SK-N-SH treated with all-trans-retinoic acid at 6 μM for 48 hours (cell line): ENCODE measurements at regions not wholly inside any gene's neighbourhood (a gene's known extent, or its start where the extent isn't known, plus 50 kb on each side); places are given as distances from the start of the nearest gene placed in this dataset.

Experiments used
- ATAC-seq: fragments of 200-7000 bp; cut with Tn5 transposase; 3 replicates; pipeline ENCODE4 v1.9.1; 2020; ENCODE audit warnings: mild to moderate bottlenecking, moderate library complexity
- ARNTL ChIP-seq: fragments of 450-650 bp; formaldehyde crosslinking; IDR thresholded peaks from 2 replicates; pipeline ENCODE4 v1.5.0; 2020; ENCODE audit warnings: low read depth, mild to moderate bottlenecking, moderate library complexity, borderline replicate concordance
- BACH2 ChIP-seq: fragments of 250-450 bp; sonication (Bioruptor Pico); IDR thresholded peaks from 2 replicates; pipeline ENCODE4 v1.9.0; 2021; ENCODE audit warnings: mild to moderate bottlenecking, borderline replicate concordance
- CREB5 ChIP-seq: fragments of 250-450 bp; sonication (Bioruptor Pico); IDR thresholded peaks from 2 replicates; pipeline ENCODE4 v1.5.1; 2020; ENCODE audit warnings: low read depth, mild to moderate bottlenecking, moderate library complexity
- CSDC2 ChIP-seq: fragments of 250-450 bp; sonication (Bioruptor Pico); IDR thresholded peaks from 2 replicates; pipeline ENCODE4 v1.5.0; 2020; ENCODE audit warnings: mild to moderate bottlenecking, moderate library complexity
- CSRNP3 ChIP-seq: fragments of 250-450 bp; sonication (Bioruptor Pico); IDR thresholded peaks from 2 replicates; pipeline ENCODE4 v1.5.1; 2021; ENCODE audit warnings: mild to moderate bottlenecking, moderate library complexity
- ESRRG ChIP-seq: fragments of 250-450 bp; sonication (Bioruptor Pico); IDR thresholded peaks from 2 replicates; pipeline ENCODE4 v1.6.1; 2021; ENCODE audit warnings: mild to moderate bottlenecking
- GLIS3 ChIP-seq: fragments of 250-450 bp; sonication (Bioruptor Pico); IDR thresholded peaks from 2 replicates; pipeline ENCODE4 v1.5.0; 2020; ENCODE audit warnings: mild to moderate bottlenecking, moderate library complexity
- ISL1 ChIP-seq: fragments of 250-450 bp; sonication (Bioruptor Pico); IDR thresholded peaks from 2 replicates; pipeline ENCODE4 v2.1.2; 2022; ENCODE audit warnings: mild to moderate bottlenecking, moderate library complexity
- OSR1 ChIP-seq: fragments of 250-450 bp; sonication (Bioruptor Pico); IDR thresholded peaks from 2 replicates; pipeline ENCODE4 v1.8.0; 2022; ENCODE audit warnings: moderate library complexity, mild to moderate bottlenecking, inconsistent platforms
- PATZ1 ChIP-seq: fragments of 250-450 bp; sonication (Bioruptor Pico); IDR thresholded peaks from 2 replicates; pipeline ENCODE4 v1.8.0; 2020; ENCODE audit warnings: mild to moderate bottlenecking, moderate library complexity, borderline replicate concordance
- POU6F1 ChIP-seq: fragments of 250-450 bp; sonication (Bioruptor Pico); IDR thresholded peaks from 2 replicates; pipeline ENCODE4 v1.8.0; 2021; ENCODE audit warnings: low read depth, mild to moderate bottlenecking, moderate library complexity, borderline replicate concordance
- PPARA ChIP-seq: fragments of 250-450 bp; sonication (Bioruptor Pico); IDR thresholded peaks from 2 replicates; pipeline ENCODE4 v1.5.0; 2020; ENCODE audit warnings: mild to moderate bottlenecking, borderline replicate concordance
- RARB ChIP-seq: fragments of 250-450 bp; sonication (Bioruptor Pico); IDR thresholded peaks from 2 replicates; pipeline ENCODE4 v1.8.0; 2021; ENCODE audit warnings: mild to moderate bottlenecking, moderate library complexity
- SNAI2 ChIP-seq: fragments of 250-450 bp; sonication (Bioruptor Pico); IDR thresholded peaks from 2 replicates; pipeline ENCODE4 v1.5.0; 2020; ENCODE audit warnings: mild to moderate bottlenecking, moderate library complexity
- TCF4 ChIP-seq: fragments of 250-450 bp; sonication (Bioruptor Pico); IDR thresholded peaks from 2 replicates; pipeline ENCODE4 v1.8.0; 2021; ENCODE audit warnings: mild to moderate bottlenecking, moderate library complexity, borderline replicate concordance
- TOX ChIP-seq: fragments of 250-450 bp; sonication (Bioruptor Pico); IDR thresholded peaks from 2 replicates; pipeline ENCODE4 v1.8.0; 2021; ENCODE audit warnings: mild to moderate bottlenecking, moderate library complexity, borderline replicate concordance
- TSHZ2 ChIP-seq: fragments of 250-450 bp; sonication (Bioruptor Pico); IDR thresholded peaks from 2 replicates; pipeline ENCODE4 v1.5.0; 2020; ENCODE audit warnings: mild to moderate bottlenecking, moderate library complexity
- ZC3H10 ChIP-seq: fragments of 250-450 bp; sonication (Bioruptor Pico); IDR thresholded peaks from 2 replicates; pipeline ENCODE4 v1.5.1; 2021; ENCODE audit warnings: mild to moderate bottlenecking, moderate library complexity
- ZFP30 ChIP-seq: fragments of 450-650 bp; formaldehyde crosslinking; IDR thresholded peaks from 2 replicates; pipeline ENCODE4 v1.5.0; 2022; ENCODE audit warnings: mild to moderate bottlenecking, moderate library complexity
- ZNF565 ChIP-seq: fragments of 450-650 bp; formaldehyde crosslinking; conservative IDR thresholded peaks from 2 replicates; pipeline ENCODE4 v1.5.0; 2020; ENCODE audit warnings: low read depth, mild to moderate bottlenecking, moderate library complexity
- ZNF70 ChIP-seq: fragments of 450-650 bp; formaldehyde crosslinking; IDR thresholded peaks from 2 replicates; pipeline ENCODE4 v1.5.0; 2020; ENCODE audit warnings: mild to moderate bottlenecking, moderate library complexity
- ZNF8 ChIP-seq: fragments of 450-650 bp; formaldehyde crosslinking; IDR thresholded peaks from 2 replicates; pipeline ENCODE4 v1.5.0; 2020; ENCODE audit warnings: mild to moderate bottlenecking, moderate library complexity

GRCh38 chr10:121332829-121333765 lies 265.1 kb downstream of the FGFR2 start:
- no peak for ATAC-seq
- TF ChIP-seq CSRNP3 (CRISPR knock-in tag), result no peak
- no peak for TF ChIP-seq TSHZ2 (CRISPR knock-in tag)
- TF ChIP-seq ARNTL, result no peak
- no peak for TF ChIP-seq SNAI2 (CRISPR knock-in tag)
- TF ChIP-seq ZC3H10 (CRISPR knock-in tag), result no peak
- no peak for TF ChIP-seq ESRRG
- TF ChIP-seq POU6F1 (CRISPR knock-in tag), result no peak
- TF ChIP-seq TCF4 (CRISPR knock-in tag), result no peak
- no peak for TF ChIP-seq ISL1
- no peak for TF ChIP-seq CSDC2 (CRISPR knock-in tag)
- no peak for TF ChIP-seq PATZ1 (CRISPR knock-in tag)
- TF ChIP-seq CREB5 (CRISPR knock-in tag), result no peak
- TF ChIP-seq TOX (CRISPR knock-in tag), result no peak
- TF ChIP-seq ZFP30 (CRISPR knock-in tag), result no peak
- no peak for TF ChIP-seq RARB (CRISPR knock-in tag)
- TF ChIP-seq ZNF8 (CRISPR knock-in tag), result no peak
- TF ChIP-seq ZNF565, result no peak
- no peak for TF ChIP-seq BACH2 (CRISPR knock-in tag)
- no peak for TF ChIP-seq OSR1 (CRISPR knock-in tag)

- ATAC-seq, result no peak
Observed at GRCh38 chr10:121335386-121335925, 262.8 kb downstream of the FGFR2 start.

More at GRCh38 chr10:121335386-121335925, 262.8 kb downstream of the FGFR2 start:
- TF ChIP-seq CSRNP3 (CRISPR knock-in tag) (no peak), POU6F1 (CRISPR knock-in tag) (no peak), TCF4 (CRISPR knock-in tag) (no peak), CREB5 (CRISPR knock-in tag) (no peak), BACH2 (CRISPR knock-in tag) (no peak), SNAI2 (CRISPR knock-in tag) (no peak), ISL1 (no peak), TOX (CRISPR knock-in tag) (no peak), ZNF70 (CRISPR knock-in tag) (no peak), ZC3H10 (CRISPR knock-in tag) (no peak), PPARA (no peak), ZNF8 (CRISPR knock-in tag) (no peak), OSR1 (CRISPR knock-in tag) (no peak), GLIS3 (CRISPR knock-in tag) (no peak), ESRRG (no peak)
- TF ChIP-seq, all 23 proteins: peak for 0
